H1 (cell line): ENCODE measurements at regions not wholly inside any gene's neighbourhood (a gene's known extent, or its start where the extent isn't known, plus 50 kb on each side); places are given as distances from the start of the nearest gene placed in this dataset.
A peak's percentile ranks its signal among the peaks of the same experiment; 100 is the strongest.
"Not testable (repeated sequence)": the region's sequence is repeated elsewhere in the genome, so short reads cannot be mapped to it uniquely, and the experiment has no call there.

Experiments used
- CTCF ChIA-PET: fragments of 300-600 bp; sonication (Branson Sonifier 250); formaldehyde crosslinking; loops from one replicate; lab custom pipeline; 2021; ENCODE audit not compliant: partially characterized antibody; lab: Charles Lee
- POLR2A ChIA-PET: fragments of 300-600 bp; sonication (Branson Sonifier 250); formaldehyde crosslinking; loops from one replicate; lab custom pipeline; 2021; ENCODE audit warnings: inconsistent platforms; ENCODE audit not compliant: partially characterized antibody; lab: Charles Lee
- DNase-seq, 2 experiments: peaks; one replicate each; pipeline versions ENCODE4 v3.0.0 to v3.0.0-alpha.2; 2010 to 2022; ENCODE audit warnings: low spot score in 2 of 2, low read depth in 1 of 2, mixed read lengths in 1 of 2
- FAIRE-seq: peaks from 2 replicates; lab custom pipeline; 2011; peaks lifted over from hg19 to GRCh38; lab: Jason Lieb, UNC
- H2AFZ ChIP-seq: 2 replicates; pipeline ENCODE4 v1.8.1; 2012; ENCODE audit warnings: low read length, inconsistent platforms
- H2AK5ac ChIP-seq: 2 replicates; pipeline ENCODE4 v1.6.1; 2013; ENCODE audit warnings: low read depth, low read length
- H2BK120ac ChIP-seq: replicated peaks from 2 replicates; pipeline ENCODE3; 2013; ENCODE audit warnings: low read depth, low read length, inconsistent platforms
- H2BK12ac ChIP-seq: 2 replicates; pipeline ENCODE4 v1.6.1; 2013; ENCODE audit warnings: low read depth, low read length
- H2BK15ac ChIP-seq: 2 replicates; pipeline ENCODE4 v1.6.1; 2013; ENCODE audit warnings: low read length
- H2BK20ac ChIP-seq: 2 replicates; pipeline ENCODE4 v1.6.1; 2013; ENCODE audit warnings: low read length
- H2BK5ac ChIP-seq: 2 replicates; pipeline ENCODE4 v1.6.1; 2013; ENCODE audit warnings: low read depth, low read length
- H3K14ac ChIP-seq: 2 replicates; pipeline ENCODE4 v1.6.1; 2013; ENCODE audit warnings: inconsistent platforms; ENCODE audit not compliant: insufficient read length
- H3K18ac ChIP-seq: 2 replicates; pipeline ENCODE4 v1.6.1; 2013; ENCODE audit warnings: low read length; ENCODE audit errors: extremely low read depth
- H3K23ac ChIP-seq: 2 replicates; pipeline ENCODE4 v1.6.1; 2013; ENCODE audit warnings: inconsistent platforms; ENCODE audit not compliant: insufficient read length
- H3K23me2 ChIP-seq: 2 replicates; pipeline ENCODE4 v1.6.1; 2013; ENCODE audit warnings: low read depth, low read length
- H3K27ac ChIP-seq: 2 replicates; pipeline ENCODE4 v1.6.1; 2011; ENCODE audit warnings: low read depth, low read length, inconsistent platforms
- H3K27me3 ChIP-seq, 4 experiments: replicated peaks in 1 of 4; 1 replicate in 1 of 4; 2 replicates in 3 of 4; pipeline versions ENCODE4 v1.6.1 to v1.8.1; 2011 to 2013; ENCODE audit warnings: low read length in 3 of 4, mild to moderate bottlenecking in 3 of 4, inconsistent platforms in 2 of 4, mixed read lengths in 2 of 4, moderate library complexity in 1 of 4; ENCODE audit not compliant: control insufficient read depth in 3 of 4, insufficient read depth in 3 of 4; ENCODE audit errors: extremely low read depth in 1 of 4
- H3K36me3 ChIP-seq, 4 experiments: 2 replicates each; pipeline versions ENCODE4 v1.6.1 to v1.8.1; 2011 to 2013; ENCODE audit warnings: mild to moderate bottlenecking in 4 of 4, low read length in 3 of 4, moderate library complexity in 2 of 4, control low read depth in 1 of 4, inconsistent platforms in 1 of 4; ENCODE audit not compliant: insufficient read depth in 4 of 4, control insufficient read depth in 2 of 4
- H3K4ac ChIP-seq: replicated peaks from 2 replicates; pipeline ENCODE3; 2013; ENCODE audit warnings: low read length, low read depth, mixed read lengths, inconsistent platforms; ENCODE audit not compliant: insufficient read length
- H3K4me1 ChIP-seq, 4 experiments: replicated peaks in 1 of 4; 1 replicate in 1 of 4; 2 replicates in 3 of 4; pipeline versions ENCODE4 v1.6.1 to v1.8.1; 2011 to 2013; ENCODE audit warnings: low read length in 3 of 4, inconsistent platforms in 2 of 4, mixed read lengths in 1 of 4; ENCODE audit not compliant: insufficient read depth in 4 of 4, control insufficient read depth in 3 of 4
- H3K4me2 ChIP-seq, 2 experiments: 2 replicates each; pipeline versions ENCODE4 v1.6.1 to v1.8.1; 2011 to 2013; ENCODE audit warnings: low read depth in 2 of 2, low read length in 2 of 2, control low read depth in 1 of 2, inconsistent platforms in 1 of 2, mild to moderate bottlenecking in 1 of 2; ENCODE audit not compliant: insufficient read depth in 1 of 2
- H3K4me3 ChIP-seq, 4 experiments: fragments of 200-600, 300-600 bp in 1 of 4; sonication (generic), shearing (Covaris generic), sonication (Bioruptor Twin) in 1 of 4; 2 replicates each; pipeline versions ENCODE4 v1.5.1 to v1.8.1; 2011 to 2016; ENCODE audit warnings: low read length in 4 of 4, low read depth in 3 of 4, control low read depth in 2 of 4, inconsistent platforms in 2 of 4, mild to moderate bottlenecking in 2 of 4, mixed read lengths in 1 of 4, moderate library complexity in 1 of 4; ENCODE audit not compliant: insufficient read depth in 2 of 4; ENCODE audit errors: extremely low read depth in 1 of 4
- H3K56ac ChIP-seq: replicated peaks from 2 replicates; pipeline ENCODE3; 2013; ENCODE audit warnings: low read depth, mild to moderate bottlenecking, mixed read lengths, low read length, inconsistent platforms; ENCODE audit not compliant: insufficient read length
- H3K79me1 ChIP-seq: 2 replicates; pipeline ENCODE4 v1.6.1; 2013; ENCODE audit warnings: low read depth, low read length, control low read depth
- H3K79me2 ChIP-seq, 2 experiments: 2 replicates each; pipeline versions ENCODE4 v1.6.1 to v1.8.1; 2012 to 2013; ENCODE audit warnings: low read length in 2 of 2, mild to moderate bottlenecking in 2 of 2, inconsistent platforms in 1 of 2; ENCODE audit not compliant: insufficient read depth in 2 of 2, control insufficient read depth in 1 of 2
- H3K9ac ChIP-seq, 4 experiments: replicated peaks in 1 of 4; 1 replicate in 1 of 4; 2 replicates in 3 of 4; pipeline versions ENCODE4 v1.6.1 to v1.8.1; 2011 to 2013; ENCODE audit warnings: low read depth in 3 of 4, low read length in 3 of 4, control low read depth in 2 of 4, mild to moderate bottlenecking in 2 of 4, moderate library complexity in 2 of 4, inconsistent platforms in 1 of 4; ENCODE audit errors: extremely low read depth in 1 of 4
- H3K9me3 ChIP-seq, 2 experiments: 2 replicates each; pipeline versions ENCODE4 v1.6.1 to v1.8.1; 2012 to 2013; ENCODE audit warnings: mild to moderate bottlenecking in 2 of 2, moderate library complexity in 2 of 2, control low read depth in 1 of 2, inconsistent platforms in 1 of 2, low read depth in 1 of 2, low read length in 1 of 2, mixed read lengths in 1 of 2; ENCODE audit not compliant: insufficient read depth in 2 of 2
- H4K20me1 ChIP-seq, 2 experiments: replicated peaks in 1 of 2; 2 replicates each; pipeline versions ENCODE3 to v1.8.1; 2011 to 2013; ENCODE audit warnings: inconsistent platforms in 2 of 2, low read length in 2 of 2, mild to moderate bottlenecking in 1 of 2; ENCODE audit not compliant: insufficient read depth in 2 of 2, control insufficient read depth in 1 of 2
- H4K5ac ChIP-seq: 2 replicates; pipeline ENCODE4 v1.6.1; 2013; ENCODE audit warnings: low read length, low read depth, mixed read lengths, inconsistent platforms; ENCODE audit not compliant: insufficient read length
- H4K8ac ChIP-seq: 2 replicates; pipeline ENCODE4 v1.8.0; 2013; ENCODE audit warnings: mild to moderate bottlenecking, moderate library complexity, low read length, inconsistent platforms; ENCODE audit not compliant: insufficient read depth; ENCODE audit errors: extremely low read depth
- H4K91ac ChIP-seq: replicated peaks from 2 replicates; pipeline ENCODE3; 2013; ENCODE audit warnings: low read length, mixed read lengths, inconsistent platforms; ENCODE audit not compliant: insufficient read length
- WGBS, 2 experiments: shearing (Covaris generic) in 1 of 2; methylation state at CpG; one replicate each; pipeline versions ENCODE4 v1.1.6 to v1.1.7; 2013 to 2015; ENCODE audit warnings: low lambda C conversion rate in 2 of 2, mixed read lengths in 2 of 2, inconsistent platforms in 1 of 2, low coverage in 1 of 2, missing lambda C conversion rate in 1 of 2; ENCODE audit not compliant: insufficient replicate concordance in 2 of 2, insufficient coverage in 1 of 2, insufficient read length in 1 of 2; ENCODE audit errors: extremely low coverage in 1 of 2, missing lambda C conversion rate in 1 of 2; 5-methylcytosine and 5-hydroxymethylcytosine counted together

DNA sequence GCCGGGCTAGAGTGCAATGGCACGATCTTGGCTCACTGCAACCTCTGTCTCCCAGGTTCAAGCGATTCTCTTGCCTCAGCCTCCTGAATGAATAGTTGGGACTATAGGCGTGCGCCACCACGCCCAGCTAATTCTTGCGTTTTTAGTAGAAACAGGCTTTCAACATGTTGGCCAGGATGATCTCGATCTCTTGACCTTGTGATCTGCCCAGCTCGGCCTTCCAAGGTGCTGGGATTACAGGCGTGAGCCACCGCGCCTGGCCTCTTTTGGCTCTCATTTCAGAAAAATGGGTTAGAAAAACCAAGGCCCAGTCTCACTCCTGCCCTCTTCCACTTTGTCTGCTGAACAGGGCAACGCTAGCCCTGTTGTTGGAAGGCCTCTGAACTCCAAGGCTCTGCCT, 72.0 kb upstream of the JCAD start:
- FAIRE-seq, POLR2A ChIA-PET: not testable (repeated sequence)

DNA sequence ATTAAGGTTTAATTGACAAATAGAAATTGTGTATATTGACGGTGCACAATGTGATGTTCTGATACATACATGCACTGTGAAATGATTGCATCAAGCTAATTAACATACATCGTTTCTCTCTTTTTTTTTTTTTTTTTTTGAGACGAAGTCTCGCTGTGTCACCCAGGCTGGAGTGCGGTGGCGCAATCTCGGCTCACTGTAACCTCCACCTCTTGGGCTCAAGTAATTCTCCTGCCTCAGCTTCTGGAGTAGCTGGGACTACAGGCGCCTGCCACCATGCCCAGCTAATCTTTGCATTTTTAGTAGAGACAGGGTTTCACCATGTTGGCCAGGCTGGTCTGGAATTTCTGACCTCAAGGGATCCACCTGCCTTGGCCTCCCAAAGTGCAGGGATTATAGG, 69.9 kb upstream of the JCAD start:
- H3K56ac ChIP-seq, H3K18ac ChIP-seq, H2AFZ ChIP-seq, H3K79me2 ChIP-seq, H4K5ac ChIP-seq, H3K27ac ChIP-seq, H3K23ac ChIP-seq, H3K23me2 ChIP-seq, H2AK5ac ChIP-seq, H3K4me2 ChIP-seq, H3K36me3 ChIP-seq, H2BK15ac ChIP-seq, H3K79me1 ChIP-seq, POLR2A ChIA-PET, H2BK12ac ChIP-seq, H2BK20ac ChIP-seq, H2BK5ac ChIP-seq, H3K27me3 ChIP-seq, H3K4me1 ChIP-seq, H3K9ac ChIP-seq, H3K4me3 ChIP-seq, H4K20me1 ChIP-seq, H2BK120ac ChIP-seq, H3K9me3 ChIP-seq, H4K91ac ChIP-seq, H3K14ac ChIP-seq, H3K4ac ChIP-seq, H4K8ac ChIP-seq, FAIRE-seq, DNase-seq: not testable (repeated sequence)
- CTCF ChIA-PET = interaction anchor here (1.0 to 1.5 kb wide), 2 partner anchors 9 to 111 kb away, joined by 3 to 4 read pairs; no protein-coding TSS in a partner anchor
- WGBS, 2 experiments = 66% methylated on average over 5 of the region's 8 CpGs; no CpG with 5 or more reads in 1 of the 2 experiments

More for the DNA sequence above, 72.0 kb upstream of the JCAD start:
- H2BK120ac ChIP-seq, H3K9me3 ChIP-seq, H2BK5ac ChIP-seq, H2BK12ac ChIP-seq, H3K79me1 ChIP-seq, H3K14ac ChIP-seq, H3K23me2 ChIP-seq, H4K5ac ChIP-seq, H2AFZ ChIP-seq, H3K56ac ChIP-seq, H2AK5ac ChIP-seq, H3K4me2 ChIP-seq, H4K91ac ChIP-seq, H3K36me3 ChIP-seq, H3K79me2 ChIP-seq, H2BK20ac ChIP-seq, H3K9ac ChIP-seq, H3K18ac ChIP-seq, H3K4me1 ChIP-seq, H3K4me3 ChIP-seq, DNase-seq, H3K27me3 ChIP-seq, H3K27ac ChIP-seq, H3K23ac ChIP-seq, H2BK15ac ChIP-seq, H4K20me1 ChIP-seq, H3K4ac ChIP-seq: not testable (repeated sequence)
- CTCF ChIA-PET = interaction anchor here (0.7 kb wide), 1 partner anchor 62 kb away, joined by 4 read pairs; no protein-coding TSS in a partner anchor
- 0 out of 2 replicates have a peak overlapping the region, but pooled peaks have one; percentile 51 for H4K8ac ChIP-seq
- 96% methylated on average over 9 of the region's 13 CpGs; no CpG with 5 or more reads in 1 of the 2 experiments for WGBS, 2 experiments
